Fibroblast of peridontal ligament (primary cell): ENCODE measurements at regions not wholly inside any gene's neighbourhood (a gene's known extent, or its start where the extent isn't known, plus 50 kb on each side); places are given as distances from the start of the nearest gene placed in this dataset.

ENCODE experiments used
- DNase-seq: peaks from one replicate; pipeline ENCODE4 v3.0.0-alpha.2; 2010; ENCODE audit errors: extremely low read depth

DNA sequence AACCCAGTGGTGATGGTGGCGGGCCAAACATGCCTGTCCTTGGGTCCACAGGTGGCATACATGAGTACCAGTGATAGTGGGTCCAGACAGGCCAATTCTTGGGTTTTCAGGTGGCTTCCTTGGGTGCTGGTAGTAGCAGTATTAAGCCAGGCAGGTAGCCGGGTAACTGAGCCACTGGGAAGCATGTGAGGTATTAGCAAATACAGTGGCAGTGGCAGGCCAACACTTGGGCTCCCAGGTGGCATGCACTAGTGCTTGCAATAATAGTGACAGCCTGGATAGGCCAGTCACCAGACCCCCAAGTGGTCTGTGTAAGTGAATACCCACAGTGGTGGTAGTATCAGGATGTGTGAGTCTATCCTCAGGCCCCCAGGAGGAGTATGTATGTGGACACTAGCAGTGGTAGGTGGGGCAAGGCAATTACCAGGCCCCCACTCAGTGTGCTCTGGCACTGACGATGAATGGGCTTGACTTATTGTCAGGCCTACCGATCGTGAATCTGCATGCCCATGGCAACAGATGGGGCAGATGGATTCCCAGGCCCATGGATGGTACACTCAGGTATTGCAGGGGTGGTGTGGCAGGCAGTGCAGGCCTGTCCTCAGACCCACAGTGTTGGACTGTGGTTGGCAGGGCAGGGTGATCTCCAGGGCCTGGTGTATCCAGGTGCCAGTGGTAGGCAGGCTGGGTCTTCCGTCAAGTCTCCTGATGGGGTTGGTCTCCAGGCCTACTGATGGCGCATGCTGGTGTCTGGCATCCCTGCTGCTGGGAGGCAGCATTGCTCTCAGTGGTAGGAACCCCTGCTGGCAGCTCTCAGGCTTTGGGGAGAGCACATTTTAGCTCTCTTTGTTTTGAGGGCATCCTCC lies 840.7 kb downstream of the FAM181B start:
- no peak for DNase-seq

GRCh38 chr11:81888391-81888790 lies 845.3 kb downstream of the FAM181B start:
- no peak for DNase-seq

DNA sequence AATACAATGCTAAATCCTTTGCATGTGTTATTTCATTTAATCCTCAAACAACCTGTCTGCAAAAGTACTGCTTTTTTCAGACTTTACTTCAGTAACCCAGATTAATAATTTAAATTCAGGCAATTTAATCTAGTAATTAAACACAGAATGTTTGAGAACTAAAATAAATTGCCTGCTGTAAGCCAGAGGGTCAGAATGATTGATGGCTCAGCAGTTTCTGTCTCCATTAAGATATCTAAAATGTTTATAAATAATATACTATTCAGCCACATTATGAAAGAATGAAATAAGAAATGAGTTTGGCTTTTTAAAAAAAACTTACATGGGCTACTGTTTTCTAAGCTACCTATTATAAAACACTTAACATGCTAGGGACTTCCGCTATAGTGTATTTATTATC lies 846.0 kb downstream of the FAM181B start:
- no peak for DNase-seq

GRCh38 chr11:81886406-81887075 lies 847.1 kb downstream of the FAM181B start:
- no peak for DNase-seq

DNA sequence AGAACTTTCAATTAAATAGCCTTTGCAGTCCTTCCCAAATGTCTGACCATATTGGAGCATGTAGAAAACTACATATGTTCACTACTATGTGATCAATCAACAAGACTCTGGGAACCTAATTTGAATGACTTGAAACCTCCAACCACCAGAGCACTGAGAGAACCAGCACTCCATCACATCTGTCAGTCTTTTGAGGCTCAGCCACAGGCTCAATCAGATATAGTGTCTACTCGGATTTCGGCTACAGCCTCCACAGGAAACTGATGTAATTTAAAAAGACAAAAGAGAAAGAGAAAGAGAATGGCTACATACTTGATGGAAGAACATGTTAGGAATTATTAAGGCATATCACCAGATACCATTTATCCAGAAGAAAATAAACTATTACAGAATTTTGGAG lies 859.0 kb downstream of the FAM181B start:
- DNase-seq: no peak

DNA sequence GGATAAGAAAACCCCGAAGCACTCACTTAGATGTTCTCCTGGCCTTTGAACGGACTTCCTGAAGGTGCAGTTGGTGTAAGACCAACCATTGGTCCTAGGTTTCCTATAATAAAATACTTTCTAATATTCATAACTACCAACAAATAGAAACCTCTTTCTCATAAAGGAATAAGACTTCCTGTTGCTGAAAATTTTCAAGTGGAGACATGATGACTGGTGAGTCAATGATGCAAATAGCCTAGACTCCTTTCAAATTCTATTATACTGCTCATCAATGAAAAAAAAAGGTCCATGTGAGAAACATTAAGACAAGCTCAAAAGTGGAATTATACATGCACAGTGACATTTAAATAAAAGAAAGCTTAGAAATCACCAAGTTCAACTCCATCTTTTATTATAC lies 862.8 kb downstream of the FAM181B start:
- no peak for DNase-seq

DNA sequence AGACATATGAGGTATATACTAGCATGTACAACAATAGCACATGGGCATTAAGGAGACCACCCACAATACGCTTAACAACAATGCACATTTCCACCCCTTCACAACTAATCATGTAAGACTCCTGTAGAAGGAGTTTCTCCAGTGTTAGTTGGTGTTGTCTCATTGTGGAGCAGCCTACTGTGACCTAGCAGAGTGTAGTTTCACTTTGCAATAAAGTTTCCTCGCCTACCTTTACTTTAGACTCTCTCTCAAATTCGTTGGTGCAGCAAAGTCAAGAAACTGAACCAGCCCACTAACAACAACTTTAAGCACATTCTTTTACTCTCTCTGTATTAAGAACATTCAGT lies 863.6 kb downstream of the FAM181B start:
- DNase-seq: no peak

- no peak for DNase-seq
Observed at GRCh38 chr11:81869351-81870065, 864.2 kb downstream of the FAM181B start.

- DNase-seq: no peak
Observed at GRCh38 chr11:81866896-81867295, 866.8 kb downstream of the FAM181B start.

GRCh38 chr11:81857386-81857785 lies 876.3 kb downstream of the FAM181B start:
- no peak for DNase-seq

DNA sequence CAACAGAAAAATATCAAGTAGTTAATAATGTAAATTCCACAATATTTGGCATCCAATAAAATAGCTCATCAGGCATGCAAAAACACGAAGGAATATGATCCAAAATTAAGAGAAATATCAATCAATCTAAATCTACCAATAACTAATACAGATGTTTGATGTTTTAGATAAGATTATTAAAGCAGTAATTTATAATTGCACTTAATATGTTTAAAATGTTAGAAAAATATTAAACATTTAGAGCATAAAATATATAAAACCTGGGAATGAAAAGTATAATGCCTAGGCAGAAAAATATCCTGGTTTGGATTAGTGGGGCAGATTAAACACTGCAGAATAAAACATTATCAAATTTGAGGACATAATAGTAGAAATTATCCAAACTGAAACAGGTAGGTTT lies 879.9 kb downstream of the FAM181B start:
- no peak for DNase-seq

DNA sequence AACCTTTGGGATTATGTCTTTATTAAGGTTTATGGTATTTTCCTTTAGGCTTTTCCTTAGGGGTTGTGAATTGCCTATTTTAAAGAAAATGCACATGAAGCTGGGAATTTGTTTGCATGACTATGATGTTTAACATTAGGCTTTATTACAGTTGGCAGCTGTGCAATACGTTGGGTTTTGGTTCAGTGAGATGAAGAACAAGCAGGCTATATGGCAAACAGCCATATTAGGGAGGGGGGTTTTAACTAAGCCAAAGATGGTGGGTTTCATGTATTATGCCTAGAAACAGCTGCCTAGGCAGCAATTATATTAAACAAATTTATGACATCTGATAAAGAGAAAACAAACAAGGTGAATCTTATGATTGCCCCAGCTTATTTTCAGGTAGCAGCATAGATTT lies 880.8 kb downstream of the FAM181B start:
- no peak for DNase-seq

- DNase-seq: no peak
Observed at GRCh38 chr11:81840380-81840779, 893.3 kb downstream of the FAM181B start.

DNA sequence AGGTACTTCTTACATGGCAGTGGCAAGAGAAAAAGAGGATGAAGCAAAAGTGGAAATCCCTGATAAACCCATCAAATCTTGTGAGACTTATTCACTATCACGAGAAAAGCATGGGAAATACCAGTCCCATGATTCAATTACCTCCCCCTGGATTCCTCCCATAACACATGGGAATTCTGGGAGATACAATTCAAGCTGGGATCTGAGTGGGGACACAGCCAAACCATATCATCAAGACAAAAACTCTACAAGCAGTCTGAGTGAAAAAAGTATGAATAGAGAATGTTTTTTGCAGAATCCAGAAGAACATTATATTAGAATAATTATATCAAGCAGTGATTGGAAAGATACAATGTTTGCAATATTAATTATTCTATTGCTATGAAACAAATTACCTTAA lies 893.7 kb downstream of the FAM181B start:
- DNase-seq: no peak

- no peak for DNase-seq
Observed at GRCh38 chr11:81839016-81839415, 894.6 kb downstream of the FAM181B start.

GRCh38 chr11:81829976-81830375 lies 903.7 kb downstream of the FAM181B start:
- no peak for DNase-seq

DNA sequence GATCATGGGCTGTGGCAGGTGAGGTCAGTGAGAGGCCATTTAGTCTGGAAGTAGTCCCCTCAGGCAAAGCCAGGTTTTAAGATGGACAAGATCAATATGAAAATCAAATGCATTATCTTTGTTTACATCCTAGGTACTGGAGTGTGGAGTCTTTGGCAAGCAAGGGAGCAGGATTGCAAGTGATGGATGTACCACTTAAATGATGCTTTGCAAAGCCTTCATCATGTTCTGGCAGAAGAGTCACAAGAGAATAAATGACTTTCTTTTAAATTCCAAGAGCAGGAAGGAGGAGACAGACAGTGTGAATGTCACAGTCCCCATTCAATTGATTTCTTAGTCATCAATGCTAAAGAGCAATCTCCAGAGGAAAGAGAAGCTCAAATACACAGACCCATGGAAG lies 908.3 kb downstream of the FAM181B start:
- DNase-seq: no peak

DNA sequence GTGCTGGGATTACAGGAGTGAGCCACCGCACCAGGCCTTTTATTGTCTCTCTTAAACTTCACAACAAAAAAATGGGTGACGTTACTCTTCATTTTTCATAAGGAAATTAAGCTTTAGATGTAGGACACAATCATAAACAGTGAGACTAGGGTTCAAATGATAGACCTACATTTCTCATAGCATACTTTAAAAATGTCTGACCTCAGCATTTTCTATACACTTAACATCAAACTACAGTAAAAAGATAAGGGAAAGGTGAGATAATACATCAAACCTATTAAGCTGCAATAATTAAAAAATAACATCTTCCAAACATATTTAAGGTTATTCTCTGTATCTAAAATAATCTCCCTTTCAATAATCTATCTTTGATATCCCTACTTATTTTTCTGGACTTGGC lies 914.2 kb downstream of the FAM181B start:
- DNase-seq: no peak

- DNase-seq: no peak
Observed at GRCh38 chr11:81804858-81805257, 928.8 kb downstream of the FAM181B start.

- DNase-seq: no peak
Observed at GRCh38 chr11:81802591-81802990, 931.1 kb downstream of the FAM181B start.

DNA sequence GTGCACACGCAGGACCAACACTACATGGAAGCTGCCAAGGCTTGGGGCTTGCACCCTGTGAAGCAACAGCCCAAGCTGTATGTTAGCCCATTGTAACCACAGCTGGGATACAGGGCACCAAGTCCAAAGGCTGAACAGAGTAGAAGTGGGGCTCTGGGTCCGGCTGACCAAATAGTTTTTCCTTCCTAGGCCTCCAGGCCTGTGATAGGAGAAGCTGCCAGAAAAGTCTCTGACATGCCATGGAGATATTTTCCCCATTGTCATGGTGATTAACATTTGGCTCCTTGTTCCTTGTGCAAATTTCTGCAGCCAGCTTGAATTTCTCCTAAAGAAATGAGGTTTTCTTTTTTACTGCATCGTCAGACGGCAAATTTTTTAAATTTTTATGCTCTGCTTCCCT lies 941.2 kb downstream of the FAM181B start:
- DNase-seq: no peak

DNA sequence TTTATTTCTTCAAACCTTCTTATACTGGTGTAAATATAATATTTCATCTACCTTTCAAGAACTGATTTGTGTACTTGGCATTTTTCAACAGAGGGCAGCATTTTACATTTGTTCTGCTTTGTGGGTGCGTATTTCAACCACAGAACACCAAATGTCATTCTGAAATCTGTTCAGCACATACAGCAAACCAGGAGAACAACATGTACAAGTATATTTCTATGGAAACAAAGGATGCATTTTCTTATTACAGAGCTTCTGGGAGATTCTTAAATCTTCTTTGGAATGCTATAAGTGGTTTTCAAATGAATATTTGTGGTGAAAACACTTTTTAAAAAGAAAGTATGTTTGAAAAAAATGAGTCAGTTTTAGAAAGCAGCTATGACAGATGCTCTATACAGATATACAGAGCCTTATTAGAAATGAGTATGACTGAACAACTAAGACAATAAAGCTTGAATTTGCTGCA lies 946.0 kb downstream of the FAM181B start:
- peak; percentile 7 for DNase-seq

- peak; percentile 2 for DNase-seq
Observed at GRCh38 chr11:81772166-81772565, 961.5 kb downstream of the FAM181B start.
